Keratinocyte (primary cell): ENCODE measurements at regions not wholly inside any gene's neighbourhood (a gene's known extent, or its start where the extent isn't known, plus 50 kb on each side); places are given as distances from the start of the nearest gene placed in this dataset.
A peak's percentile ranks its signal among the peaks of the same experiment; 100 is the strongest.

Experiments
- DNase-seq: peaks from one replicate; pipeline ENCODE4 v3.0.0-alpha.2; 2011; ENCODE audit warnings: low read depth, missing footprints, low spot score
- FAIRE-seq: peaks from 2 replicates; lab custom pipeline; 2011; peaks lifted over from hg19 to GRCh38; lab: Jason Lieb, UNC
- H2AFZ ChIP-seq: 2 replicates; pipeline ENCODE4 v1.6.0; 2012; ENCODE audit warnings: low read length, control low read depth, inconsistent platforms; ENCODE audit not compliant: control insufficient read depth
- H3K27ac ChIP-seq: 2 replicates; pipeline ENCODE4 v1.5.1; 2011; ENCODE audit warnings: low read length; ENCODE audit not compliant: control insufficient read depth, insufficient read depth
- H3K27me3 ChIP-seq: 3 replicates; pipeline ENCODE4 v1.6.0; 2011; ENCODE audit warnings: low read length; ENCODE audit not compliant: control insufficient read depth, insufficient read depth; ENCODE audit errors: extremely low read depth
- H3K36me3 ChIP-seq, 2 experiments: 2 replicates in 1 of 2; 3 replicates in 1 of 2; pipeline ENCODE4 v1.5.1; 2011; ENCODE audit warnings: low read length in 2 of 2, mild to moderate bottlenecking in 1 of 2; ENCODE audit not compliant: control insufficient read depth in 2 of 2, insufficient read depth in 2 of 2; ENCODE audit errors: extremely low read depth in 1 of 2
- H3K4me1 ChIP-seq: 3 replicates; pipeline ENCODE4 v1.5.1; 2011; ENCODE audit warnings: low read length; ENCODE audit not compliant: control insufficient read depth, insufficient read depth; ENCODE audit errors: extremely low read depth
- H3K4me2 ChIP-seq: 3 replicates; pipeline ENCODE4 v1.6.0; 2011; ENCODE audit warnings: low read depth, low read length; ENCODE audit not compliant: control insufficient read depth, insufficient read depth; ENCODE audit errors: extremely low read depth
- H3K4me3 ChIP-seq, 3 experiments: fragments of 200-600 bp in 1 of 3; sonication (generic) in 1 of 3; 2 replicates in 2 of 3; 3 replicates in 1 of 3; pipeline ENCODE4 v1.5.1; 2011 to 2016; ENCODE audit warnings: low read length in 3 of 3, mild to moderate bottlenecking in 3 of 3, control low read depth in 2 of 3, inconsistent platforms in 1 of 3, low read depth in 1 of 3, mixed read lengths in 1 of 3, mixed run types in 1 of 3, moderate library complexity in 1 of 3; ENCODE audit not compliant: control insufficient read depth in 2 of 3, insufficient read depth in 2 of 3; ENCODE audit errors: extremely low read depth in 1 of 3
- H3K79me2 ChIP-seq: 2 replicates; pipeline ENCODE4 v1.6.0; 2012; ENCODE audit warnings: low read length; ENCODE audit not compliant: control insufficient read depth, insufficient read depth
- H3K9ac ChIP-seq: 3 replicates; pipeline ENCODE4 v1.6.0; 2011; ENCODE audit warnings: low read length; ENCODE audit not compliant: control insufficient read depth, insufficient read depth; ENCODE audit errors: extremely low read depth
- H3K9me1 ChIP-seq: 3 replicates; pipeline ENCODE4 v1.6.0; 2011; ENCODE audit warnings: low read length; ENCODE audit not compliant: control insufficient read depth, insufficient read depth; ENCODE audit errors: extremely low read depth
- H3K9me3 ChIP-seq: 2 replicates; pipeline ENCODE4 v1.5.1; 2012; ENCODE audit warnings: low read depth, low read length; ENCODE audit not compliant: control insufficient read depth
- H4K20me1 ChIP-seq: 3 replicates; pipeline ENCODE4 v1.6.0; 2011; ENCODE audit warnings: low read length; ENCODE audit not compliant: control insufficient read depth, insufficient read depth; ENCODE audit errors: extremely low read depth
- CTCF ChIP-seq, 3 experiments: IDR thresholded peaks in 1 of 3; conservative IDR thresholded peaks in 1 of 3; optimal IDR thresholded peaks in 1 of 3; 2 replicates in 2 of 3; 3 replicates in 1 of 3; pipeline versions ENCODE3 to v1.5.1; 2011; ENCODE audit warnings: low read length in 3 of 3, mild to moderate bottlenecking in 3 of 3, moderate library complexity in 2 of 3, control low read depth in 1 of 3, inconsistent platforms in 1 of 3; ENCODE audit not compliant: insufficient read depth in 2 of 3; ENCODE audit errors: extremely low read depth in 1 of 3
- EZH2 ChIP-seq: IDR thresholded peaks from one replicate; pipeline ENCODE4 v1.6.1; 2012; ENCODE audit warnings: inconsistent platforms, mild to moderate bottlenecking, low read length, moderate library complexity
- dilution Hi-C: fragments of 300-500 bp; cut with MboI; formaldehyde crosslinking; loops from one replicate; pipeline ENCODE4 v1.7.0; 2020; ENCODE audit warnings: low sequenced_read_pairs; ENCODE audit not compliant: extremely low pct_ligation_motif_present

DNA sequence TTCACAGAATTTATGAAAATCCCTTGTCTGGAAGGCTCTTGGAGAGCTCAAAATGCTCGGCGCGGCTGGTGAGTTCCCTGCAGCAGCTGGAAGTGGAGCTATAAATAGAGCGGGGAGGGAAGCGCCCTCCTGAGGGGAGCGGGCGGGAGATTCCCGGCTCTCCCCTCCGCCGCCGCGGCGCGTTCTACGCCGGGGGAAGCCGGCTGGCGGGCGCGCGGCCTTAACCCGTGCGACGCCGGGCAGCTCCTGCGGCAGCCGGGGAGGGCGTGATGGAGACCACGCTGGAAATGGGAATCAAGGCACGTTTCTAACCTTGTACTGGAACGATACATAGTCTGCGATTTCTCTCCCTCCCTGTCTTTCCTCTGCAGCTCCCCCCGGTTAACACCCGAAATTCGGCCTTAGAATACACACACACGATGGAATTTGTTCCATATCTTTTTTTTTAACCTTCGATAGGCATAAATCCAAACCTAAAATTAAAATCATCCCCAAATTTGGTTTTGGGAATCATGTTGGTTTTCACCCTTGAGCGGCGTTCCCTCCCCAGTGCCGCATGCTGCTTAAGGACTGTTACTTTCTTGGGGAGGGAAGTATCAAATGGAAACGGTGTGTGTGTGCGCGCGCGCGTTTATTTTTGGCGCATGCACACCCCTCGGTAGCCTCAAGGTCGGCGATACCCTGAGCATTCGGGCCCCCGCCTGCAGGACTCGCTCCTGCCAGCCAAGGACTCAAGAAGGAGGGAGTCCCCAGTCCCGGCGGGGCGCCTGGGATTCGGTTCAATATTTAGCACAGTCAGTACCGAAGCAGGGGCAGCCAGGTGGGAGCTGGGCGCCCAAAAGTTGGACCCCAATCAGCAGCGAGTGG lies 306.3 kb upstream of the KCNN2 start:
- DNase-seq = no peak
- H3K4me2 ChIP-seq = no peak overlapping the region
- H3K9me1 ChIP-seq = no peaks in the 10 kb centered on the region
- no peak overlapping the region for H3K4me3 ChIP-seq
- H3K4me1 ChIP-seq = no peaks in the 10 kb centered on the region
- no peak overlapping the region for H2AFZ ChIP-seq
- no peak overlapping the region for H3K27ac ChIP-seq
- H3K27me3 ChIP-seq = peaks cover 40% of the 10 kb centered on the region
- no peaks in the 10 kb centered on the region for H3K36me3 ChIP-seq
- H3K79me2 ChIP-seq = no peaks in the 10 kb centered on the region
- FAIRE-seq = no peak
- no peaks in the 10 kb centered on the region for H4K20me1 ChIP-seq
- H3K9ac ChIP-seq = no peak overlapping the region
- TF ChIP-seq CTCF (optimal IDR thresholded peaks at IDR 0.05 in 1 of 3, IDR thresholded peaks at IDR 0.05 in 1 of 3, conservative IDR thresholded peaks at IDR 0.05 in 1 of 3; ENCODE audit: extremely low read depth in 1 of 3, insufficient read depth in 2 of 3, low read length in 3 of 3) (no peak), EZH2 (peak; percentile 71)
- dilution Hi-C loops = no loop called here
- no peaks in the 10 kb centered on the region for H3K9me3 ChIP-seq

GRCh38 chr5:114056185-114056538 lies 305.7 kb upstream of the KCNN2 start:
- Histone ChIP-seq H3K36me3 (no peaks in the 10 kb centered on the region), H3K79me2 (no peaks in the 10 kb centered on the region), H3K4me3 (no peak overlapping the region), H3K9me3 (no peaks in the 10 kb centered on the region), H3K9ac (no peak overlapping the region), H3K27ac (no peak overlapping the region), H3K9me1 (no peaks in the 10 kb centered on the region), H2AFZ (no peak overlapping the region), H3K27me3 (peaks cover 40% of the 10 kb centered on the region), H4K20me1 (no peaks in the 10 kb centered on the region), H3K4me1 (no peaks in the 10 kb centered on the region), H3K4me2 (no peak overlapping the region)
- TF ChIP-seq EZH2 = no peak
- no peak for TF ChIP-seq CTCF (optimal IDR thresholded peaks at IDR 0.05 in 1 of 3, IDR thresholded peaks at IDR 0.05 in 1 of 3, conservative IDR thresholded peaks at IDR 0.05 in 1 of 3; ENCODE audit: extremely low read depth in 1 of 3, insufficient read depth in 2 of 3, low read length in 3 of 3)
- dilution Hi-C loops = no loop called here
- DNase-seq (no peak), FAIRE-seq (no peak)
